Putamen (tissue), 1 donor: ENCODE measurements at regions not wholly inside any gene's neighbourhood (a gene's known extent, or its start where the extent isn't known, plus 50 kb on each side); places are given as distances from the start of the nearest gene placed in this dataset.

Experiments
- DNase-seq: peaks from one replicate; pipeline ENCODE4 v3.0.0-alpha.2; 2016; ENCODE audit warnings: low spot score

DNA sequence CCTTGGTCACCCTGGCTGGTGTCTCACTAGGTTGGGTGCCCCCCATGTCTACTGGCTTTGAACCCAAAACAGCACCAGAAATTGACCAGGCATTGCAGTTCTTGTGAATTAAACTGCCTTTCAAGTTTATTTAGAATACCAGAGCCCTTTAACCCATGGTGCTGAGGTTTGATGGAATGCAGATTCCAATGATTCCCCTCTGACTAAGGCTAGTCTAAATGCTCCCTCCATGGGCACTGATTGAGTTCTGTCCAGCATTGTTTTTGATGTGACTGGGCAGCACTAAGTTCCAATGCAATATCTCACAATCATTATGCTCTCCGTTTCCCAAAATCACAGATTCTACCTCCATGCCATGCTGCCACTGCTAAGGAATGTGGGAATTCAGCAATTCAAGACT, 1047.4 kb upstream of the LRRN3 start:
- no peak for DNase-seq

DNA sequence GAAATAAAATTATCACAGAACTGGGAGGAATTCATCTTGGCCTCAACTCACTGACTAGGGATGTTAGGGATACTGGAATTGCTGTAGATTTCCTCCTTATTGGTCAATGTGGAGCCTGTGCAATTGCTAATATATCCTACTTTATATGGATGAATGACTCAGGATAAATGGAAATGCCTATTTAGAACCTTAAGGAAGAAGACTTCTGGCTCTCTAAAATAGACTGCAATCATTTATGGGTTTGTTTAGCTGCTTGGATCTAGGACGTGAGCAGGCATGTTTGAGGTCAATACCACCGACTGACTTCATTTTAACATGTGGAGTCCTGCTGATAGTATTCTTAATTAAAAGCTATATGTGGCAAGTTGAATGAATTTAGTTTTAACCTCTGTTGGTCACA, 1040.1 kb upstream of the LRRN3 start:
- no peak for DNase-seq

DNA sequence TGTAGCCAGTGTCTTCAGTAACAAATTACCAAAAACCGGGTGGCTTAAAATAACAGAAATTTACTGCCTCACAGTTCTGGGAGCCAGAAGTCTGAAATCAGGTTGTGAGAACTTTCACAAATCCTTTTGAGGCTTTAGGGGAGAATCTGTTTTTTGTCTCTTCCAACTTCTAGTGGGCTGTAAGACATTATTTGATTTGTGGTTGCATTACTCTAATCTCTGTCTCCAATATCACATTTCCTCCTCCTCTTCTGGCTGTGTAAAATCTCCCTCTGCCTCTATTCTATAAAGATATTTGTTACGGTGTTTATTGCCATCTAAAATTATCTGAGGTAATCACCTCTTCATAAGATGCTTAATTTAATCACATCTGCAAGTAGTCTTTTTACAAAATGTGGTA, 1039.6 kb upstream of the LRRN3 start:
- DNase-seq = no peak

DNA sequence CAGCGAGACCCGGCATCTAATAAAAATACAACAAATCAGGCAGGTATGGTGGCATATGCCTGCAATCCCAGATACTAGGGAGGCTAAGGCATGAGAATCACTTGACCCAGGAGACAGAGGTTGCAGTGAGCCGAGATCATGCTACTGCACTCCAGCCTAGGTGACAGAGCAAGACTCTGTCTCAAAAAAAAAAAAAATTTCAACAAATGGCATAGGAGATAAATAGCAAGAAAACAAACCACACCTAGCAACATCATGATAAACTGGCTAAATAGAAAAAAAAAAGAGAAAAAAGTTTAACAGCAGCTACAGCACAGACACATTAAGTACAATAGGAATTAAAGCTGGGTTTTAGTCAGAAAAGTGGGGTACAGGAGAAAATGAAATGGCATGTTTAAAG, 1034.6 kb upstream of the LRRN3 start:
- DNase-seq = no peak

DNA sequence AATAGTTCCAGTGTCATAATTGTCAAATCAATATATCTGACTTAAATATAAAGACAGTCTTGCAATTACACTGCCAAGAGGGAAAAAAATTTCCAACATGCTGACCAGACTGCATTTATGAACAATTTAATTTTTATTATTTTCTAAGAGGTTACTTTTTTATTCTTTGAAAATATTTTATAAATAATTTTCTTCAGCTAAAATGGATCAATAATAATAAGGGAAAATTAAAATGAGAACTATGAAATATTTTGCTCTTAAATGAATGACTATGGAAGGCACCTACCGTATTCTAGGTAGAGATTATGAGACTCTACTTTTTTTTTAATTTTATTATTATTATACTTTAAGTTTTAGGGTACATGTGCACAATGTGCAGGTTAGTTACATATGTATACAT, 1032.5 kb upstream of the LRRN3 start:
- DNase-seq = no peak

DNA sequence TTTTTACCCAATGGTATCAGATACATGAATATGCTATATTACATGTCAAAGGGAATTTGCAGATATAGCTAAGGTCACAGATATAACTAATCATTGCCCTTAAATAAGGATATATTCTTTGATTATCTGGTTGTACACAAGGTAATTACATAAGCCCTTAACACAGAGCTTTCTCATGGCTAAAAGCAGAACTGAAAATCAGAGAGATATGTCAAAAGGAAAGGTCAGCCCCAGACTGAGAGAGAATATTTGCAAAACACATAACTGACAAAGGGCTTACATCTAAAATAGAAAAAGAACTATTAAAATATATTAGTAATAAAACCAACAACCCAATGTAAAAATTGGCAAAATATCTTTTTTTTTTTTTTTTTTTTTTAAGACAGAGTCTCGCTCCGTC, 1029.5 kb upstream of the LRRN3 start:
- no peak for DNase-seq

DNA sequence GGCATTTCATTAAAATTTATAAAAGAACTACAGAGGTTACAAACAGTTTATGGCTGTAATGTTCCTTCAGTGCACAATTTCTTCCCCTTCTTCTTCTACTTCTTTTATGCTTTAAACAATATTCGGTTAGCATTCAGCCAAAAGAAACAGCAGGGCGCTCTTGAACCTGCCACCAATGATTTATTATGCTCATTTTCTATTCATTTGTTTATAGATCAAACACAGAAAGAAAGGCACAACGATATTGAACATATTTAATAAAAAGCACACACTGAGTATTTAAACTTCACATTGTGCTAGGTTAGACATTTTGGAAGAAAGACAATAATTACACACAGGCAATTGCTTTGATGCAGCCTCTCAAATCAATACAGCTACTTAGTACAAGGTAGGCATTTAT, 1025.8 kb upstream of the LRRN3 start:
- DNase-seq = no peak

DNA sequence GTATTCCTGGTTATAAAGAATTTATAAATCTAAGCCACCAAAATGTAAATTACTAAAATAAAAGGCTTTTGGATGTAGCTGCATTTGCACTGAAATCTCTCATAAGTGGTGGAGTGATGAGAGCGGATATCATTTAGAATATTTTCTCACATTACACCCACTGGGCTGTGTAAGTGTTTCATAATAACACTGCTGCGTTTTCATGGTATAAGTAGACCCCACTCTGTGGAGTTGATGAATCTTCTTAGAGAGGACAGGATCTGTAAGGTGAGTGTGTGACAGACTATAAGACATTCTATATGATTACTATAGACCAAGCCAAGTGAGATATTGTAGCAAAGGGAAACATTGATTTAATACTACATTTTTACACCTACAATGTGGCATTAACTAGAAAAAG, 1024.1 kb upstream of the LRRN3 start:
- DNase-seq = no peak

DNA sequence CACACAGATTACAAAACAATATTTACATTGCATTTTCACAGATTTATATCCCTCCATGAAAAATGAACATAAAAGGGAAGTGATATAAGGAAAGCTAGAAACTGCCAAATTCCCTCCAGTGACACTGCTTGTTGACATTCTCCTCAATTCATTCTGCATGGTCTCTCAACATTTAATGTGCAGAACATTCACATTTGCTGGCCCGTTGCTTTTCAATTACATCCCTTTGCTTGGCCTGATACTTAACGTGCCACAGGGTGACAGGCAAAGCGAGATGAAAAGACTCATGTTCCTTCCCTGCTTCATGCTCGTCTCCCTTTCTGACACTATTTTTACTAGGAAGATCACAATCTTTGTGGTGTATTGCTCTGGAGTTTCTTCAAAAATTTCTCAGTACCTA, 1019.7 kb upstream of the LRRN3 start:
- no peak for DNase-seq

DNA sequence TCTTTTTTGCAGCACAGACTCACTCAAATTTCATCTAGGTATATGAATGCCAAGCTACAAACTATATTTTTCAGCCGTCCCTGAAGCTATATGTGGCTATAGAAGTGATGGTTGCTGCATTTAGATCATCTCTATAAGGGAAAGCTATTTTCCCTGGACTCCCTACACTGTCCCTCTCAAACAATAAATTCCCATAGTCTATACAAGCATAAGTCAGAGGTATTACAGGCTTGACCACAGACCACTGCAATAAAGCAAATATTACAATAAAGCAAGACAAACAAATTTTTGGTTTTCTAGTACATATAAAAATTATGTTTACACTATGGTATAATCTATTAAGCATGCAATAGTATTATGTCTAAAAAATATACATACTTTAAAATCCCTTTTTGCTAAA, 1015.5 kb upstream of the LRRN3 start:
- no peak for DNase-seq

DNA sequence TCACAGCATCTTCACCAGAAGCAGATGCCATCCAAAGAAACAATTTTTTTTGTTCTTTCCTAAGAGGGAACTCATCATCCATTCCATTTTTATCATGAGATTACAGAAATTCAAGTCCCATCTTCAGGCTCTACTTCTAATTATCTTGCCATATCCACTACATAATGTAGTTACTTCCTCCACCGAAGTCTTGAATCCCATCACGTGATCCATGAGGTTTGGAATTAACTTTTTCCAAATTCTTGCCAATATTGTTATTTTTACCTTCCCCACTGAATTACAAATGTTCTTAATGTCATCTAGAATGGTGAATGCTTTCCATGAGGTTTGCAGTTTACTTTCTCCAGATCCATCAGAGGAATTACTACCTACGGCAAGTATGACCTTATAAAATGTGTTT, 1014.7 kb upstream of the LRRN3 start:
- DNase-seq = no peak

DNA sequence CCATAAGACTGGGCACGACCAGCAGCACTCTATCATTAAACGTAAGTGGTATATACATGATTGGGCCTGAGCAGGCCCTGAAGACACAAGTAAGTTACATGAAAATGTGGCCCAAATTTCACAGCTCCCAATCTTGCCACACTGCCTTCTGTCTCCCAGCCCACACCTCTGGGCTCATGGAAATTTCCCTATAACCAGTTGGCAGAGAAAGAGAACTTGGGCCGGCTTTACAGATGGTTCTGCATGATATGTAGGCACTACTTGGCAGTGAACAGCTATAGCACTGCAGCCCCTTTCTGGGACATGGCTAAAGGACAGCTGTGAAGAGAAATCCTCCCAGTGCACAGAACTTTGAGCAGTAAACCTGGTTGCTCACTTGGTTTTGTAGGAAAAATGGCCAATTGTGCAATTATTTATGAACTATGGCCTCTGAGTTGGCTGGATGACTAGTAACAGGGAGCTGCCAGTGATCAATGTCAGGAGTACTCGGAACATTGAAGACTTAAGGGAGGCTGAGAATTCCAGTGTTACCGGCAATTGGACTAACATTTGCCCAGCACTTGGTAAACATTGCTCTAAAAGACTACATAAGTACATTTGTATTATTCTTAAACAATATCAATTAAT, 1006.6 kb upstream of the LRRN3 start:
- no peak for DNase-seq

DNA sequence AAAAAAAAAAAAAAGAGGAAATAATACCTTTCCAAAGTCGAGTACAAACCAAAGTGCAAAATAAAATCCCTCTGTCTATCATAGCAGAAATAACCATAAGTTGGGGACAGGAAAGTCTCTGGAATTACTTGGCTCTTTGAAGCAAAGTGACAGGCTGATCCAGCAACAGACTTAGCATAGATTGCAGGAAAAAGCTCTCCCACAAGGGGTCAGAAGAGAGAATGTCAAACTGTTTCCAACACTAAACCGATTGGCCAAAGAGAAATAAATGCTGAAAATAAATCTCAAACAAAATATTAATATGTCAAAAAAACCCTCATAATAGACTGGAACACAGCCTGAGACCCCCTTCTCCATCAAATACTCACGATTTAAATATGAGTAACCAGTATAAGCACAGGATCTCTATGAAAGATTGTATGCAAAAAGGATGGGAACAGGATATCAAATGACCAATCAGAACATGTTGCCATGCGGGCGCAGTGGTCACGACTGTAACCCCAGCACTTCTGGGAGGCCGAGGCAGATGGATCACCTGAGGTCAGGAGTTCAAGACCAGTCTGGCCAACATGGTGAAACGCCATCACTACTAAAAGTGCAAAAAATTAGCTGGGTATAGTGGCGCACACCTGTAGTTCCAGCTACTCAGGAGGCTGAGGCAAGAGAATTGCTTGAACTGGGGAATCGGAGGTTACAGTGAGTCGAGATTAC, 1000.7 kb upstream of the LRRN3 start:
- no peak for DNase-seq

DNA sequence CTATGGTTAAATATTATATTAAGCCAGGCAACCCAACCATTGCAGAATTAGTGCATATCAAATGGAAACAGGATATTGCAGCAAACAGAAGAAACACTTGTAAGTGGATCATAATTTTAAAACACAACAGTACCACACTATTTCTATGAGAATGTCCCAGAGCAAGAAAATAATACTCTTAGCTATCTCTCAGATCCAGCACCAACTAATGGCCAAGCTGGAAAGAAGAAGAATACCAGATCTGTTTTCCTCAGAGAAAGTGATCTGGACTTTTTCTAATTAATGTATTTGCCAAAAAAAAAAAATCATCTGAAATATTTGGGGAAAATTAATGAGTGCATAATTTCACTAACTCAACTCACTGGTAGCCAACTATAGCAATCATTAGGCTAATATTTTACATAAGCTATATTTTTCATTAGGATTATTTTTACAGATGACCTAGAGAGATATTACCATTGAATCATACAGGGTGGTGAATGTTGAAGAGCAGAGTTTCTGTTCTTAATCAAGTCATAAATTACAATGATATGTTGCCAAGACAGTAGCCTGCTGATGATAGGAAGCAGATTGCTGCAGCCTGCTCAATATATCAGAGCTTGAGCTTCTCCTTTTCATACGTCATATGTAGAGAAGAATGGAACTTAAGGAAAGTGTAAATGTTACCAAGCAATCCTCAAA, 995.4 kb upstream of the LRRN3 start:
- no peak for DNase-seq

DNA sequence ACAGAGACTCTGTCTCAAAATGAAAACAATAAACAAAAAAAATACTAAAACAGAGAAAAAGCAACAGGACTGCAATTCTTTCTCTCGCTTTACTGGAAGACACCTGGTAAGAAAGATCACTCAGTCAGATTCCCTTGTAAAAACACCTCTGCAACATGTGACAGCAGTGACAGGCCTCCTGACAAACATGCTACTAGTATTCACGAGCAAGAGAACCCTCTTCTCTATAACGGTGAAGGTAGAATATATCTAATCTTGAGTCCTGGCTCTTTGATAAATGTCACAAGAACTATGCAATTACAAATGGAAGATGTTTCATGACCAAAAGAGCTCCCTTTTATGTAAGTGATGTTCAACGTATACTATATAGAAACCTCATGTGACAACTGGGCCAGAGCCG, 986.7 kb upstream of the LRRN3 start:
- DNase-seq = no peak

DNA sequence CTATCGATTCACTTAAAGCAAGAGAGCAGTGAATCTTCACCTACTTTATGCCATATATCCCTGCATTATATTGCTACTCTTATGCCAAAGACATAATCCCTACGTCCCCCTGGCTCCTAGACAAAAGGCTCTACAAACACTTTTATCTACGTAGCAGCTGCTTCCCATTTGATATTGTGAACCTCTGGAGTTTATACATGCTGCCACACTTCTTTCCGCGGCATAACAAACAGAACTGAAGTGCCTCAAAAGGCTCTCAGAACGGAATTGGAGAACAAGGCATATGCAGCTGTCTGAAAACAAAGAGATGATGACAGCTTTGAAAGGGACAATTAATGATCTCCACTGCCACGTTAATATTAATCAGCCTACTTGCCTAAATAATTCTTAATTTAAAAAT, 985.6 kb upstream of the LRRN3 start:
- no peak for DNase-seq

DNA sequence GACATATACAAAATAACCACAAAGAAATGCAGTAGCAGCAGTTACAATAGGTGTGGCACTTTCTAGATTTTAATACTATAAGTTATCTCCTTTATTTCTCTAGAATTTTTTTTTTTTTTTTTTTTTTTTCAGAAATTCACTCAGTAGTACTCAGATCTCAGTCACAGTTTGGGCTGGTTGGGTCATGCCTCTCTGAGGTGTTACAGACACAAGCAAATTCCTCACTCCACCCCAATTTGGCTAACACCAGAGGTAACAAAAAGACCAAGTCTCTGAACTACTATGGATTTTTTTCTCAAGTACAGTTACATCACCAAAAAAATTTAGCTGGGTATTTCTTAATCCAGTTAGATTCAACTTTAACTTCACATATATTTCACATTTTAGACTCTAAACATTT, 985.1 kb upstream of the LRRN3 start:
- no peak for DNase-seq

DNA sequence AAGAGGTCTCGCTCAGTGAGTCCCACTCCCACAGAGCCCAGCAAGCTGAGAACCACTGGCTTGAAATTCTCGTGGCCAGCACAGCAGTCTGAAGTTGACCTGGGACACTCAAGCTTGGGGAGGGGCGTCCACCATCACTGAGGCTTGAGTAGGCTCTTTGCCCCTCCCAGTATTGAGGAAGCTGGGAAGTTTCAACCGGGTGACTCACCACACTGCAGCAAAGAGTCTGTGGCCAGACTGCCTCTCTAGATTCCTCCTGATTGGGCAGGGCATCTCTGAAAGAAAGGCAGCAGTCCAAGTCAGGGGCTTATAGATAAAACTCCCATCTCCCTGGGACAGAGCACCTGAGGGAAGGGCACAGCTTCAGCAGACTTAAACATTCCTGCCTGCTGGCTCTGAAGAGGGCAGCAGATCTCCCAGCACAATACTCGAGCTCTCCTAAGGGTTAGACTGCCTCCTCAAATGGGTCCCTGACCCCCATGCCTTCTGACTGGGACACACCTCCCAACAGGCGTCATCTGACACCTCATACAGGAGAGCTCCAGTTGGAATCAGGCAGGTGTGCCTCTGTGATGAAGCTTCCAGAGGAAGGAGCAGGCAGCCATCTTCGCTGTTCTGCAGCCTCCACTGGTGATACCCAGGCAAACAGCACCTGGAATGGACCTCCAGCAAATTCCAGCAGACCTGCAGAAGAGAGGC, 970.9 kb upstream of the LRRN3 start:
- DNase-seq = no peak

DNA sequence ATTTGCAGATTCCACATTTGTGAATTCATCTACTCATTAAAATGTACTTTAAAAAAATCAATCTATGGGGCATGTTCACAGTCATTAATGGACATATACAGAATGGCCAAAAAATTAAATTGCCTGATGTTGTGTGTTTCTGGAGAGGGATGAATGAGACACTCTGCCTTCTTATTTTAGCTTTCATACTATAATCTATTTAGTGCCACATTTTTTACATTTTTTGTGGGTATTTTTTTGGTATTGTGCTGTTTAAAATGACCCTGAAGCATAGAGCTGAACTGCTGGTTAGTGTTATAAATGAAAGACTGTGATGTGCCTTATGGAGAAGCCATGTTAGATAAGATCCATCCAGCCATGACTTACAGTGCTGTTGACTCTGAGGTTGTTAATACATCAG, 961.8 kb upstream of the LRRN3 start:
- DNase-seq = no peak

DNA sequence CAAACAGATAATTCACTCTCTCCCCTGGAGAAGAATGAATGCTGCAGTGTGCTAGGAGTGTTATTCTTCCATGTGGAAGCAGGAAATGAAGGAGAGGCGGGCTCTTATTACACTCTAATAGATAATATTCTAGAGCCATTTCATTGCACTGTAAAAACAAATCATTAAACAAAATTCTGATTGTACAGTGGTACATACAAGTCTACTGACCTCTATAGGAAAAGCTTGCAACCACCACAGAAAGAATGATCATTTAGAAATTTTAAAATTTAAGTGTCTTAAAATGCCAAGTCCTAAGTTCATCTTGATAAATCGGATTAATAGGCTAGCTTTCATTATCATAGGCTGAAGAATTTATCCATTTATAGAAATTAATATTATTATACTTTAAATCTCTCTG, 960.3 kb upstream of the LRRN3 start:
- no peak for DNase-seq

DNA sequence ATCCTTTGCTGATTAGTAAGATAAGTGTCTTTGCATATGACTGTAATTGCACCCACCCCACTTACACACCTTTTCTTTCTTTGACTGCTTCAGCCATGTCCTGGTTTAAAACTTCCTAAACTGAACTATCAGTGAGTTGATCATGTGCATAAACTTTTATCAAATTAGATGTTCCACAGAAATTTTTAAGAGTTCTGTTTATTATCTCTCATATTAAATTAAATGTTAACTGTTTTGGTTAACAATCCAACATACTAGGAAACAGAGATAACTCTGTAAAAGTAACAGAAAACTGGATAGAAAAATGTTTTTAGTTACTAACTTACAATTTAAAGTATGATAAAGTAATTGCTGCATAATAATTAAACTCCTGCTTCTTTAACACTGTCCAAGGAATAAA, 959.6 kb upstream of the LRRN3 start:
- no peak for DNase-seq

DNA sequence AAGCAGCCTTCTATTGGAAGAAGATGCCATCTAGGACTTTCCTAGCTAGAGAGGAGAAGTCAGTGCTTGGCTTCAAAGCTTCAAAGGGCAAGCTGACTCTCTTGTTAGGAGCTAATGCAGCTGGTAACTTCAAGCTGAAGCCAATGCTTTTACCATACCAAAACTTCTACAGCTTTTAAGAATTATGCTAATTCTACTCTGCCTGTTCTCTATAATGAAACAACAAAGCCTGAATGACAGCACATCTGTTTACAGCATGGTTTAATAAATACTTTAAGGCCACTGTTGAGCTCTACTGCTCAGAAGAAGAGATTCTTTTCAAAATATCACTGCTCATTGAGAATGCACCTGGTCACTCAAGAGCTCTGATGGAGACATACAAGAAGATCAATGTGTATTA, 951.9 kb upstream of the LRRN3 start:
- DNase-seq = no peak

DNA sequence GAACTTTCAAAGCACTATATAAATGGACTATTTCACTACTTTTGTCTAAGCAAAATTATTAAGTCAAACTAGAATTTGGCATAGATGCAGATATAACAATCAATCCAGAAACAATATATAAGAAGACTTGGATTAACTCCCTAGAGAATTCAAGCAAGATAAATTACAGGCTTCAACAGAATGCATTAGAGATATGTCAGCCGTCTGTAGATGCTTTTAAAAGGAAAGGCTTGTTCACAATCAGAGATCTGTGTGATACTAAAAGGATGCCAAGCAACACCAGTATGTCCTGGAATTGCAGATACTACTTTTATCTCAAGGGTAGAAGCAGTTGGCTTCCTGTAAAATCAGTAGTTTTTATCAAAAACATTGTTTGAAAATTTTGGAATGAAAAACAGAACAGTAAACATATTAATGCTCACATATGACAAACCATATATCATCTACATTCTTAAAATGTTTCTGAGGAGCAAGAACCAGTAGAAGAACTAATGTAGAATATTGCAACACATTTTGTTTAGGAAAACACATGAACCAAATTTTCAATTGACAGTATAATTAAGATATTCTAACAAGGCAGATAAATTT, 947.9 kb upstream of the LRRN3 start:
- no peak for DNase-seq
